ENCODE measurements at regions not wholly inside any gene's neighbourhood (a gene's known extent, or its start where the extent isn't known, plus 50 kb on each side); places are given as distances from the start of the nearest gene placed in this dataset.

DNA sequence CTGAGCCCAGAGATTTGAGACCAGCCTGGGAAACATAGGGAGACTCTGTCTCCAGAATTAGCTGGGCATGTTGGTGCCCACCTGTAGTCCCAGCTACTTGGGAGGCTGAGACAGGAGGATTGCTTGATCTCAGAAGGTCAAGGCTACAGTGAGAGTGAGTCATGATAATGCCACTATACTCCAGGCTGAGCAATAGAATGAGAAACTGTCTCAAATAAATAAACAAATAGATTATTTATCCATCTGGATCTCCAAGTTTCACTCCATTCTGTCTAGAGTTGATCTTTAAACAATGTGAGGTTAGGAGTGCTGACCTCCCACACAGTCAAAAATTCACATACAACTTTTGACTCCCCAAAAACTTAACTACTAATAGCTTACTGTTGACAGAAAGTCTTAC lies 106.8 kb upstream of the PALMD start:
- no peak overlapping the region for H3K9ac ChIP-seq (replicated peaks in 1 of 4; ENCODE audit: extremely low read depth in 1 of 4, low read depth in 3 of 4, low read length in 3 of 4)
- no peaks in the 10 kb centered on the region for H3K79me2 ChIP-seq (ENCODE audit: control insufficient read depth in 1 of 2, insufficient read depth in 2 of 2, low read length in 2 of 2)
- no peak overlapping the region for H2AFZ ChIP-seq (ENCODE audit: low read length)
- peaks cover 0 to 8% of the 10 kb centered on the region in 2 experiments for H3K9me3 ChIP-seq (ENCODE audit: insufficient read depth in 2 of 2, low read depth in 1 of 2, low read length in 1 of 2)
- no peak overlapping the region for H3K14ac ChIP-seq (ENCODE audit: insufficient read length)
- ChIA-PET CTCF (ENCODE audit: partially characterized antibody) (no interaction called here), POLR2A (ENCODE audit: partially characterized antibody) (no interaction called here)
- no peaks in the 10 kb centered on the region for H4K20me1 ChIP-seq (replicated peaks in 1 of 2; ENCODE audit: control insufficient read depth in 1 of 2, insufficient read depth in 2 of 2, low read length in 2 of 2)
- H4K91ac ChIP-seq (replicated peaks; ENCODE audit: insufficient read length, low read length), result no peak overlapping the region
- no peak for TF ChIP-seq RAD21 (IDR thresholded peaks at IDR 0.05 in 1 of 2, conservative IDR thresholded peaks at IDR 0.05 in 1 of 2; ENCODE audit: low read depth in 2 of 2, low read length in 2 of 2)
- no peak for TF ChIP-seq TEAD4 (IDR thresholded peaks at IDR 0.05; ENCODE audit: low read depth, low read length)
- TF ChIP-seq HDAC6 (IDR thresholded peaks at IDR 0.05; ENCODE audit: low read depth, low read length), result no peak
- no peak for TF ChIP-seq TBP (IDR thresholded peaks at IDR 0.05; ENCODE audit: low read depth, low read length)
- TF ChIP-seq BCL11A (IDR thresholded peaks at IDR 0.05; ENCODE audit: low read depth in 2 of 2, low read length in 2 of 2), result no peak
- H2BK5ac ChIP-seq (ENCODE audit: low read depth, low read length), result no peak overlapping the region
- no peak overlapping the region for H3K27ac ChIP-seq (ENCODE audit: low read depth, low read length)
- H3K18ac ChIP-seq (ENCODE audit: extremely low read depth, low read length), result no peak overlapping the region
- no peak overlapping the region for H2BK120ac ChIP-seq (replicated peaks; ENCODE audit: low read depth, low read length)
- no peaks in the 10 kb centered on the region for H3K79me1 ChIP-seq (ENCODE audit: low read depth, low read length)
- FAIRE-seq (no peak), DNase-seq (ENCODE audit: low read depth in 1 of 2, low spot score in 2 of 2) (no peak)
- H3K23ac ChIP-seq (ENCODE audit: insufficient read length), result no peak overlapping the region
- no peak overlapping the region for H3K4me2 ChIP-seq (ENCODE audit: insufficient read depth in 1 of 2, low read depth in 2 of 2, low read length in 2 of 2)
- H2BK12ac ChIP-seq (ENCODE audit: low read depth, low read length), result no peak overlapping the region
- peaks cover 0 to 2% (median 0%) of the 10 kb centered on the region in 4 experiments; a peak in 1 of 7 replicates for H3K4me1 ChIP-seq (replicated peaks in 1 of 4; ENCODE audit: control insufficient read depth in 3 of 4, insufficient read depth in 4 of 4, low read length in 3 of 4)
- no peak overlapping the region for H4K5ac ChIP-seq (ENCODE audit: insufficient read length, low read depth, low read length)
- no peaks in the 10 kb centered on the region for H3K36me3 ChIP-seq (ENCODE audit: control insufficient read depth in 2 of 4, insufficient read depth in 4 of 4, low read length in 3 of 4)
- no peak overlapping the region for H2BK20ac ChIP-seq (ENCODE audit: low read length)
- H2AK5ac ChIP-seq (ENCODE audit: low read depth, low read length), result no peak overlapping the region
- no peaks in the 10 kb centered on the region for H3K23me2 ChIP-seq (ENCODE audit: low read depth, low read length)
- no peak overlapping the region for H3K4me3 ChIP-seq (ENCODE audit: extremely low read depth in 1 of 4, insufficient read depth in 2 of 4, low read depth in 3 of 4, low read length in 4 of 4)
- H3K27me3 ChIP-seq (replicated peaks in 1 of 4; ENCODE audit: control insufficient read depth in 3 of 4, extremely low read depth in 1 of 4, insufficient read depth in 3 of 4, low read length in 3 of 4), result no peaks in the 10 kb centered on the region
- H4K8ac ChIP-seq (ENCODE audit: extremely low read depth, insufficient read depth, low read length), result no peak overlapping the region
- H2BK15ac ChIP-seq (ENCODE audit: low read length), result no peak overlapping the region
- no peak overlapping the region for H3K56ac ChIP-seq (replicated peaks; ENCODE audit: insufficient read length, low read depth, low read length)
- H3K4ac ChIP-seq (replicated peaks; ENCODE audit: insufficient read length, low read depth, low read length), result no peak overlapping the region
